SK-N-SH (cell line): ENCODE measurements at regions not wholly inside any gene's neighbourhood (a gene's known extent, or its start where the extent isn't known, plus 50 kb on each side); places are given as distances from the start of the nearest gene placed in this dataset.

Experiments
- CTCF ChIP-seq: fragments of 200-600 bp; sonication (generic); IDR thresholded peaks from 2 replicates; pipeline ENCODE4 v1.6.1; 2017; ENCODE audit warnings: antibody characterized with exemption, mild to moderate bottlenecking, moderate library complexity
- EP300 ChIP-seq, 2 experiments: IDR thresholded peaks; 2 replicates each; pipeline versions ENCODE4 v1.4.0 to v1.6.1; 2012; ENCODE audit warnings: borderline replicate concordance in 1 of 2, low read depth in 1 of 2, low read length in 1 of 2
- POLR2AphosphoS5 ChIP-seq: IDR thresholded peaks from 2 replicates; pipeline ENCODE4 v1.6.1; 2012; ENCODE audit warnings: low read depth, low read length

GRCh38 chr13:34571716-34572115 lies 370.4 kb upstream of the NBEA start:
- TF ChIP-seq POLR2AphosphoS5 (no peak), EP300 (IDR thresholded peaks at IDR 0.05; ENCODE audit: borderline replicate concordance in 1 of 2, low read depth in 1 of 2, low read length in 1 of 2) (no peak), CTCF (no peak)
